ENCODE measurements at regions not wholly inside any gene's neighbourhood (a gene's known extent, or its start where the extent isn't known, plus 50 kb on each side); places are given as distances from the start of the nearest gene placed in this dataset.

- TF ChIP-seq CTCF (IDR thresholded peaks at IDR 0.05; ENCODE audit: poor library complexity) = no peak
- no peak for TF ChIP-seq EZH2phosphoT487 (IDR thresholded peaks at IDR 0.05; ENCODE audit: low read depth, severe bottlenecking, unreplicated experiment)
- TF ChIP-seq EZH2 (IDR thresholded peaks at IDR 0.05; ENCODE audit: borderline replicate concordance) = no peak
Measured at GRCh38 chr13:40061466-40062450, 406.3 kb downstream of the COG6 start.
